Activated CD8-positive, alpha-beta memory T cell treated with anti-CD3 and anti-CD28 coated beads for 48 hours (primary cell): ENCODE measurements at regions not wholly inside any gene's neighbourhood (a gene's known extent, or its start where the extent isn't known, plus 50 kb on each side); places are given as distances from the start of the nearest gene placed in this dataset.
"Not testable (repeated sequence)": the region's sequence is repeated elsewhere in the genome, so short reads cannot be mapped to it uniquely, and the experiment has no call there.

Experiments
- DNase-seq, 3 experiments: peaks; one replicate each; pipeline ENCODE4 v3.0.0-alpha.2; 2020; ENCODE audit warnings: low read depth in 2 of 3, low spot score in 2 of 3

DNA sequence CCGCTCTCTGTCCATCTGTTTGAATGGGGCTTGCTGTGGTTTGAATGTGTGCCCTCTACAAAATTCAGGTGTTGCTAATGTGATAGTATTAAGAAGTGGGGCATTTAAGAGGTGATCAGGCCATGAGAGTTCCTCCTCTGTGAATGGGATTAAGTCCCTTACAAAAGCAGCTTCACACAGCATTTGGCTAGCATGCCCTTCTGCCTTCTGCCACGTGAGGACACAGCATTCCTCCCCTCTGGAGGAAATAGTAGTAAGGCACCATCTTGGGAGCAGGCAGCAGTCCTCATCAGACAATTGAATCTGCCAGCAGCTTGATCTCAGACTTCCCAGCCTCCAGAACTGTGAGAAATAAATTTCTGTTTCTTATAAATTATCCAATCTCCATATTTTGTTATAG is 540.2 kb downstream of the CSNK1G3 start:
- no peak for DNase-seq

DNA sequence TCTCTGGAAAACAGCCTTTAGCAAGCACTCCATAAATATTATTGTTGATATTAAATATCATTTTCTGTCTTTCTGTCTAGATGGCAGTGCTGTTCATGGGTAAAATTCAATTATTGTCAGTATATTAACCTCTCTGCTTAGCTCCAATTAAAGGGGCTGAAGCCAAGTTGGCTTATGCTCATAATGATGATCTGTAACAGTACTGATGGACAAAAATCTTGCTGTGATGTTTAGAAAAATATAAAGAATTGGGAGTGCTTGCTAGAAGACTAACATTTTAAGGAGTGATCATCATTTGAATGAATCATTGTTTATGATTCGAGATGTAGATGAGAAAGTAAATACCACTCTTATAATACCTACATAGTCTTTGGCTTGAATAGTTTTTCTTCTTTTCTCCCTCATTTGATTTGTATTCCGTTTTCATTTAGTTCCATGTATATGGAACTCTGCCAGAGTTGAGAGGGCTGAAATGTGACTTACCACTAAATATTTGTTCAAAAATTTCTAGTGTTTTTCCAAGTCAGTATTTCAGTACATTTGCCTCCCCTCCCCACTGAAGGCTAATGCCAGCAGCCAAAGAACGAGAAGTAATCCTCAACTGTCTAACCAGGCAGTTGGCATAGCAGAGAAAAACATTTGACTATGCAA is 538.3 kb downstream of the CSNK1G3 start:
- no peak for DNase-seq

DNA sequence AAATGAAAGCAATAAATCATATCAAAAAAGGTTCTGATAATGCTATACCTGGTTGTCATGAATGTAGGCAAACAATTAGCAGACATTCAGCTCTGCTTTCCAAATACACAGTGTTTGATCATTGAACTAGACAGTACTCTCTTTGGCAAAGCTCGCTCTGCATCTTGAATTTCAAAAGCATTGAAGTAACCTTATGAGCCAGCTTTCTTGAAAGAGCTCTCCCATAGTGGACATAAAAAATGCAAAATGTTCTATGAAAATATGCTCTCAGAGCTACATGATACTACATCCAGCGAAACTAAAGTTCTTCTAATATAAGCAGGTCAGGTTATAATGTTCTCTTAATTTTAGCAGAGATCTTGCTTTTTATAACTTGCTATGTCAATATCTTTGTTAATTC is 533.4 kb downstream of the CSNK1G3 start:
- DNase-seq: no peak

DNA sequence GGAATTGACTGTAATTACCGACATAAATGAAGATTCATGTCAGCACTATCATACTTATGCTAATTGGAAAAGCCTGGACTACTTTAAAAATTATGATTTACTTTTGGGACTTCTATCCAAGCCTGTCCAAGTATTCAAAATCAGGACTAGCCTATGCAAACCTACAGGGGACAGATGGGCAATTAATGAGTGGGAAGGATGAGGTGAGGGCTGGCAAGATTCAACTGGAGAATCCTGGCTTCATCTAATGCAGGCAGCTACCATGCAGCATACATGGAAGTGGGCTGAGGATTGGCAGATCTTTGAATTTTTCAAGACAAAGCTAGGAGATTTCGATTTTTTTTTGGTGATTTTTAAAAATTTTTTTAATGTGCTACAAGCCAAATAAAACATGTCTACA is 532.6 kb downstream of the CSNK1G3 start:
- DNase-seq: no peak

DNA sequence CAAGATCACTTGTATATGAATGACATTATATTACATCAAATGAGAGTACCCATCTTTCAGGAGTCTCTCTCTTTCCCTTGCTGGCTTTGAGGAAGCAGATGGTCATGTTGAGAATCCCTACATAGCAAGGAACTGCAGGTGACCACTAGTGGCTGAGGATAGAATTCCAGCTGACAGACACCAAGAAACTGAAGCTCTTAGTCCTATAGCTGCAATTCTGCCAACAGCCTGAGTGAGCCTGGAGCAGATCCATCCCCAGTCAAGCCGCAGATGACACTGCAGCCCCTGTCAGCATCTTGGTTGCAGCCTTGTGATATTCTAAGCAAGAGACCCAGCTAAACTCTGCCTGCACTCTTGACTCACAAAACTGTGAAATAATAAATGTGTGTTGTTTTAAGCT is 531.5 kb downstream of the CSNK1G3 start:
- no peak for DNase-seq

DNA sequence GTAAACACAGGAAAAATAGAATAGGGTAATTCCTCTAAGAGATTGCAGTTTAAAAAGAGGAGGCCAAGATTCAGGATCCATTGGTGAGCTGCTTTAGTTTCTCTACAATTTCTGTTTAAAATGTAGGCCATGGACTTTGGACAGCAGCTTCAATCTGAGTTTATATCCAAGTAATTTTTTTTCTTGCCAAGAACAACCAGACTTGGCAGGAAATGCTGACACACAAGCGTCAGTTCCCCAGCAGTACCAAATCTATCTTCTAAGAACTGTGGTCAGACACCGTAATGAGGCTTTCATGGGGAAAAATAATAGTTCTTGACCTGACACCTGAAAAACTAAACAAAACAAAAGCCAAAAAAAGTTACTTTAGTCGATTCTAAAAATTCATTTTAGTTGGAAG is 528.8 kb downstream of the CSNK1G3 start:
- DNase-seq: no peak

DNA sequence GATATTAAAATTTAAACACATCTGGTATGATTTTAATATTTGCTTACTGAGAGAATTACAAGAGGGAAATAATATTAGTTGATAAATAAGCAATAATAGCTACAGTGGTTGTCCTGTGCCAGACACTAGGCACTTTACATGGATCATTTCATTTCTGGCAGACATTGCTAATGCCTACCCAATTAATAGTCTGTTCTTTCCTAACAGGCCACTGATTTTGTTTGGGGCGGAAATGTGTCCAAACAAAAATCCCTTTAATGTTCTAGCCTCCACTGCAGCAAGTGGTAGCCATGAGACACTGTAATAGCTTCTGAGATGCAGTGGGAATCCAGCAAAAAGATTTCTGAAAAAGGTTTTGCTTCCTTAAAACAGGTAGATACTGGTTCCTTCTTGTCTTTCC is 527.4 kb downstream of the CSNK1G3 start:
- DNase-seq: no peak

DNA sequence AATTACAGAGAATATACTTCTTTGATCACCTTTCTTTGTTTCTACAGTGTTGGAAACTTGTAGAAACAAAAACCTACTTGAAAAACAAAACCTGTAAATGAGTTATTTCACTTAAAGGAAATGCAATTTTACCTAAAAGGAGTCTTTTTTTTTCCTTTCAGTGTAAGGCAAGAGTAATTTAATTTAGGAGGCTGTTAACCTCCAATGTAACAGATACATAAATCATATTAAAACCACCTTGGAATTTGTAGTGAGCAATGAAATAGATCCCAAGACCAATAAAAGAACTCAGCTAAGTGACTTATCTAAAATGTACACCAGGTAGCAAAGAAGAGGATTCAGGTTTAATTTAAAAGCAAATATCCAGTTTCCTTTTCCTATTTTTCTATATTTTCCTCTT is 524.8 kb downstream of the CSNK1G3 start:
- no peak for DNase-seq

DNA sequence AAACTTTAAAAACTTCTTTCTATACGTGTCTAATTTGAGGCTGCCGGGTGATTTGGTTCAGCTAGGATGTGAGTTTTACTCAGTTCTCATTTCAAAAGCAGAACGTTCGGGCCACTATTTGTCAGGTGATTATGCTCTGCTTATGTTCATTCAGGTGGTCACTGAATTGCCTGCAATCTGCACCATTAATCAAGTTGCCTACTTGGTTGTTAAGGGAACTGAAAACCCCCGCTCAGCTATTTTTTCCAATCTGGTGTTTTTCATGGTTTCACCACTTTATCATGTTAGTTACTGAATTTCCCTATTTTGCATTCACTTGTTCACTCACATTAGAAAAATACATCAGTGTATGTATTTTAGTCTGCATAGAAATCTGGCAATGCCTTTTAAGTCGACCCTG is 523.0 kb downstream of the CSNK1G3 start:
- DNase-seq: no peak

DNA sequence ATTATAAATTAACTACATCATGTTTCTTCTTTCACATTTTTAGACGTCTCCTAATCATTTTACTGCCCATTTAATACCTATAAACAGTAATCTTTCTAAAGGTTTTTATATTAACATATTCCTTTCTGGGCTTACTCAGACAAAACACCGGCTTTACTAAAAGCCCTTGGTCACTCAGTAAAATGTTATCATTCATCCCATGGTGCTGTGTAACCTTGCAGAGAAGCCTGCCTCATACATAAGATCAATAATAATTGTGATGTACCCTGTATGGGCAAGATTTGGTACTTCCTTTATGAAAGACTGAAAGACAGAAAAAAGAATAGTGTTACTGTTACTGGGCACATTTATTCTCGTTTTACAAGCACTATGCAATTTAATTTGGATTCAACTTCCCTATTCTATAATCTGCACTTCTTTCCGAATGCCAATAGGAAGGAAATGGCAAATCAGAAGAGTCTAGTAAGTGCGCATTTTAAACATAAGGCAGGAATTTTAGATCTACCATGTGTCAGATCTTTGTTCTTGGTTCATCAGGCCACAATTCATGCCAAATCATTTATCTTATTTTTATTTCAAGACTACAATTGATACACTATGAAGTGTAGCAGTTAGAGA is 522.2 kb downstream of the CSNK1G3 start:
- DNase-seq: no peak

DNA sequence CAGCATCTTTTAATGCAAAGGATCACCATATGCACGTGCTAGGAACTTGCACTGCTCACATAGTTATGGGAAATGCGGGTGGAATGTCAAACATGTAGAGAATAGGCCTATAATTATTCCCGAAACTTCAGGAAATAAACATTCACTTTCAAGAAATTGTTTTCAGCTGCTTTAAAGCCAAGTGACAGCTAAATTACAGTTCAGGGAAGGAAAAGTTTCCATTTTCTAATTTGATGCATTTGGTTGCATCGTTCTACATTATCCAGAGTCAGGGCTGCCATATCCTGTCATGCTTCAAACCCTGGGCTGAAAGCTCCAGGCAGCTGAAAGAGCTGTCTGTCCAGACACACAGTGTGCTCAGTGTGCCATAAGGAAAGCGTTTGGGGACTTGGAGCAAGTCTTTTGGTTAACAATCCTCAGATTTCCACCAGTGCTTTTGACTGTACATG is 518.1 kb downstream of the CSNK1G3 start:
- no peak for DNase-seq

DNA sequence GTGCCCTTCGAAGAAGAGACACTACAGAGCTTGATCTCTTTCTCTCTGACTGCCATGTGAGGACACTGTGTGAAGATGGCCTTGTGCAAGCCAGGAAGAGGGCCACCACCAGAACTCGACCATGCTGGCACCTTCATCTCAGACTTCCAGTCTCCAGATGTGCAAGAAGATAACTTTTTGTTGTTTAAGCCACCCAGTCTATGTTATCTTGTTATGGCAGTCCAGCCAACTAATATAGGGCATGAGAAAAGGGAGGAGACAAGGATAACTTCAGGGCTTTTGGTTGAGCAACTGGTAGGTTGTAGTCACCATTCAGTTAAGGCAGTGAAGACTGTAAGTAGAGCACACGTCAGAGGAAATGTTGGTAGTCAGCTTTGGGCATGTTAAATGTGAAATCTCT is 515.5 kb downstream of the CSNK1G3 start:
- DNase-seq: no peak

DNA sequence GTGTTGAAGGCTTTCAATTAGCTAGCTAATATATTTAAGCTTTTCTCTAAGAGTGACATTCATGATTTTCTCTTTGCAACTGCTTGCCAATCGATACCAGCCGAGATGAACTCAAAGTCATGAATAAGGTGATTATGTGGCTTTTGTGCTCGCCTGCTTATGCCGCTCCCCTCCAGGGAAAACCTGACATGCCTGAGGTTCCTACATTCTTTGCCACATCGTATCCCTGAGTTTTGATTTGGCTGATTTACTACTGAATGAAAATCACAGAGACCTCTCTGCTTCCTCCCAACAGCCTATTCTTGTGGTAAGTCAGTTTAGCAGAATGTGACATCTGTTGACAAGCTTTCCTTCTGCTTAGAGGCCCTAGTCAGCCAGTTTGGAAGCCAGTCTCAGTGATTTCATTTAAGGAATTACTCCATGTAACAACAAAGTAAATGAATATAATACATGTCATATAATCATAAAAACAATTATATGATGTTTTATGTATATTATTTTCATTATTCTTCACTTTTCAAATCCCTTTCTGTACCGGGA is 513.4 kb downstream of the CSNK1G3 start:
- no peak for DNase-seq

DNA sequence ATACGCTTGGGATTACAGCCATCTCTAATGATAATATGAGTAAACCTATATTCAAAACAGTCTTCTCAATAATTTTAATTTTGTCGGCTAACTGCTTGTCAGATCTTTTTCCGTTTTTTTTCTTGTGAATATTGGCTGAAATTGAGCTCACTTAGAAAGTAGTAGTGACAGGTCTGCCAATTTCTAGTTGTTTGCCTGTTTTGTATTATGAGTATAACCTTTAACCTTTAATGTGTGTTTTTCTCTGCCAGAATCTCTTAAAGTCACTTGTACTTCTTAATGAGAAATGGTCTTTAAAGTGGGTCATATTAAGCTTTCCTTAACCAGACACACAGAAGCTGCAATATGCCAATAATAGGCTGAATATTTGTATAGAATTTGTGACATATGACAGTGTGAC is 511.0 kb downstream of the CSNK1G3 start:
- DNase-seq: no peak

DNA sequence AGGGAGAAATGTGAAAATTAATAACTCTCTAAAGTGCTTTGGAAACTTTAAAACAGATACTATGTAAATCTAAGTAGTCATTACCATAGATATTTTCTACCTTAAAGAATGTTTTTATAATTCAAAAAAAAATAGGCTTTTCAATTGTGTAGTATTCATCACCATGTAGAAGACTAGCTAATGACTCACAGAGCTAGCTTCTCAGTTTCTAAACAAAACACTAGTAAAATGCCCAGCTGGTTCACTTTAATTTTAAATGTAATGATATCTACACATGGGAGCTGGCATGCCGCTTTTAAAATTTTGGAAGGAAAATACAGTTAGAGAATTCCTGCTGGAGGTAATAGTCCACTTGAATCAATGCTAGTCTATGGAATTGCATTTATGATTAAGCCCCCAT is 509.8 kb downstream of the CSNK1G3 start:
- no peak for DNase-seq

DNA sequence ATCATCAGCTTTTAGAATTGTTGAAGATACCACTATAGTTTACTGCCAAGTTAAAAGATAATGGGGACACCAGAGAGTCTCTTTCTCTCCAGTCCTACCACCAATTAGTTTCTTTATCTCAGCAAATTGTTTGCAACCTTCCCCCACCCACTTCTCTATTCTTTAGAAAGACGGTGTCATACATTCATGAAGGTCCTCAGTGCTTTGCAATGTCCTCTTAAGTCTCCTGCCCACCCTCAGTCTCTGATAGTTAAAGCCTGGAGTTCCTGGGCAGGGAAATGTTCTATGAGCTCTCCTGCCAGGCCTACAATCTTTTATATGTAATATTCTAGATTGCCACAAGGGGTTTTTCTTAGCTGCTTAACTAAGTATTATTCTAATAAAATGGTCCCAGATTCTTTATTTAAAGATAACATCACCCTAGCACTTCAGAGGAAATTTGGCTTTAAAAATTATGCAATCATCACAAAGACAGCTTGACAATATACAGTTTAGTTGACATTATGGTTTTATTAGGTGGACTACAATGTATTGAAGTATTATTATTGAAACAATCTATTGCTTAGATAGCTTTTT is 509.2 kb downstream of the CSNK1G3 start:
- no peak for DNase-seq

DNA sequence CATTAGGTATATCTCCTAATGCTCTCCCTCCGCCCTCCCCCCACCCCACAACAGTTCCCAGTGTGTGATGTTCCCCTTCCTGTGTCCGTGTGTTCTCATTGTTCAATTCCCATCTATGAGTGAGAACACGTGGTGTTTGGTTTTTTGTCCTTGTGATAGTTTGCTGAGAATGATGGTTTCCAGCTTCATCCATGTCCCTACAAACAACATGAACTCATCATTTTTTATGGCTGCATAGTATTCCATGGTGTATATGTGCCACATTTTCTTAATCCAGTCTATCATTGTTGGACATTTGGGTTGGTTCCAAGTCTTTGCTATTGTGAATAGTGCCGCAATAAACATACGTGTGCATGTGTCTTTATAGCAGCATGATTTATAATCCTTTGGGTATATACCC is 505.3 kb downstream of the CSNK1G3 start:
- DNase-seq: not testable (repeated sequence)

DNA sequence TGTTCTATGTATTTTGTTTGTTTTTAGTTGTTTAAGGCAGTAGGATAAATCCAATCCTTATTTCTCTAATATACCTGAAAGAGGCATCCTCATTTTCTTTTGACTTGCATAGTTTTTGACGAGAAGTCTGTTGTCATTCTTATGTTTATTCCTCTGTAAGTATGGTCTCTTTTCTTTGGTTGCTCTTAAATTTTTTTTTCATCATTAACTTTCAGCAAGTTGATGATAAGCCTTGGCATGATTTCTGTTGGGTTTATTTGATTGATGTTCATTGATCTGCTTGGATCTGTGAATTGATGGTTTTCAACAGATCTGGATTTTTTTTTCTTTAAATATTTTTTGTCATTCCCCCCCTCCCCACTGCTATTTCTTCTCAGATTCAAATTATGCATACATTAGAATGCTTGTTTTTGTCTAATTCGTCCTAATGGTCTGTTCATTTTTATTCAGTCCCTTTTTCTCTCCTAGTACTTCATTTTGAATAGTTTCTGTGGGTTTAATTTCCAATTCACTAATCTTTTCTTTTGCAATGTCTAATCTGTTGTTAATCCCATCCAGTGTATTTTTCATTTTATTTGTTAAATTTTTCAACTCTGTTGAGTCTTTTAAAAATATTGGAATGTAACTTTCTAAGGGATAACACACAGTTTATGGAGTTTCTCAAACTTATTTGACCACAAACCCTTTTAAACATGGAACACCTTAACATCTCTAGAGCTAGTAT is 495.9 kb downstream of the CSNK1G3 start:
- no peak for DNase-seq

DNA sequence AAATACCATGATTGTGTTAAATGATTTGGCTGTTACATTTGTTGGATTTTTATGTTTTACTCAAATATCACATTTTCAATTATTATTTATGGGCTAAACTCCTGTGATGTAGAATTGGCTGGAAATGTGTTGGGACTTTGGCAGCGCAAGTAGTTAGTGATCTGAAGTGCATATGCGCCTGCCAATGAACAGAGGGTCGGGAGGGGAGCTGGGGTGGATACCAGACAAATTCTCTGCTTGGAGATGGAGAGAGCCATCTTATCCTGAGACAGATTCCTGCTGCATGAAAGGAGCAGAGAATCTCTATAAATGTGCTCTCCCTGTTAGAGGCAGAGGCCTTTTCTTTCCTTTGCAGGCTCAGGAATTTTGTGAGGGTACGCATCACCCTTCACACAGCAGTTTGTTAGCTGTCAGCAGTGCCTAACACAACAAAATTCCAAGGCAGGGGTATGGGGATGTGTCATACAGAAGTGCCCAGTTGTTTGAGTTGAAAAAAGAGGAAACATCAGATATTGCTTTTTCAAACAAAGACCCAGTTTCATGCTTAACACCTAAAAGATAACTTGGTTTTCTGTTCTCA is 489.1 kb downstream of the CSNK1G3 start:
- DNase-seq: no peak

DNA sequence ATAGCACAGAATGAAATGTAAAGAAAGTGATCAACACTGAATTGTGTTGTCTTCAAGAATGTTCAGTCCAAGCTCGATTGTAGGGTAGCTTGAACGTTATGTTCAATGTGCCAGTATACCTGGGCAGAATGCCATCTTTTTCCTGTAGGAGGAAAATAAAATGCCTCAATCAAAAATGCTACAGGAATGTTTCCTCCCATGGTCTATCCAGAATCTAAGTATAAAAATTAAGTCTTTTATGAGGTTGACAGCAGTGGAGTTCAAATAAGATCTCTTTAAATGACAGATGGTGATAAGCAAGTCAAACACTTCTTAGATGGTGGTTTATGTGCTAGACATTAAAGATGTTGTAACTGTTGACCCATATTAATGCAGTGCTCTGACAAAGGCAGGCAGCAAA is 488.6 kb downstream of the CSNK1G3 start:
- no peak for DNase-seq

DNA sequence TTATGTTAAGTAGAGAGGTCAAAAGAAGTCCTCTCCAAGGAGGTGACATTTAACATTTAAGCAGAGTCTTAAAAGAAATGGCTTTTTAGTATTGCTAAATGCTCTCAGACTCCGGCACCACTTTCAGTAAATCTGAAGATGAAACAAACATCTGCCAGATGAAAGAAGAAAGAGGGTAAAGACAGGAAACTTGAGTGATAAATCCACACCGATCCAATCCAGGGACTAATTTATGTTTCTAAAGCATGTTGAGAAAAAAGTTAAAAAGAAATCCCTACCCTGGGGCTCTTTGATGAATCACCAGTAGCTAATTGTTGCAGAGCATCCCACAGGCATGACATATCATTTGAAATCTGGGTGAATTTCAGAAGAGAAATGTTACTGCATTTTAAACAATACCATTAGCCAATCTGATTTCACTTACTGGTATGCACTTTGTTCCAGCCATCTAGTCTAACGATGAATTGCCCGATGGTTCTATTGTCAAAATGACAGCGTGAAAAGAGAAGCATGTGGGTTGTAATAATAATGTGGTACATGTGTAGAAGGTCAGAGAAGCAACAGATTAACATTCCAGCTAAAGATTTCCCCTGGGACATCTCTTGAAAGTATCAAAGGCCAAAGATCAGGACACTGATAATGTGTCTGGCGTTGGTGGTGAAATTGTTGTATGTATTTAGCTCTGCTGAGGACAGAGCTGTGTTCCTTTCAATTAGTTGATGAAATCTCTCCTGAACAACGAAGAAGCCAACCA is 485.7 kb downstream of the CSNK1G3 start:
- no peak for DNase-seq
